Activated CD8-positive, alpha-beta memory T cell treated with anti-CD3 and anti-CD28 coated beads, Interleukin-2, amount 50 U/mL, for 48 hours (primary cell): ENCODE measurements at regions not wholly inside any gene's neighbourhood (a gene's known extent, or its start where the extent isn't known, plus 50 kb on each side); places are given as distances from the start of the nearest gene placed in this dataset.

Experiments used
- DNase-seq: peaks from one replicate; pipeline ENCODE4 v3.0.0-alpha.2; 2020

DNA sequence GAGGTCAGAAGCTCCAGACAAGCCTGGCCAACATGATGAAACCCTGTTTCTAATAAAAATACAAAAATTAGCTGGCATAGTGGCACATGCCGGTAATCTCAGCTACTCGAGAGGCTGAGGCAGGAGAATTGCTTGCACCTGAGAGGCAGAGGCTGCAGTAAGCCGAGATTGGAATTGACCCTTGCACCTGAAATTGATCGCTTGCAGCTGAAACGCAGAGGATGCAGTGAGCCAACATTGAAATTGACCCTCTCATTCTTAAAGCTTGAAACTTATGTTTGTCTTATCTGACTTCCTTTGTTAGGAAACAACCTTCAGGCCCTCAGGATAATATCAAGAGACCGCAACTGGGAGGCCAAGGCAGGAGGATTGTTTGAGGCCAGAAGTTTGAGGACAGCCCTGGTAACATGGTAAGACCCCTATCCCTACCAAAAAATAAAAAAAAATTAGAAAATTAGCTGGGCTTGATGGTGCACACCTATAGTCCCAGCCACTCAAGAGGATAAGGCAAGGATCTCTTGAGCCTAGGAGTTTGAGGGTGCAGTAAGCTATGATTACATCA lies 376.6 kb upstream of the XYLT1 start:
- no peak for DNase-seq

DNA sequence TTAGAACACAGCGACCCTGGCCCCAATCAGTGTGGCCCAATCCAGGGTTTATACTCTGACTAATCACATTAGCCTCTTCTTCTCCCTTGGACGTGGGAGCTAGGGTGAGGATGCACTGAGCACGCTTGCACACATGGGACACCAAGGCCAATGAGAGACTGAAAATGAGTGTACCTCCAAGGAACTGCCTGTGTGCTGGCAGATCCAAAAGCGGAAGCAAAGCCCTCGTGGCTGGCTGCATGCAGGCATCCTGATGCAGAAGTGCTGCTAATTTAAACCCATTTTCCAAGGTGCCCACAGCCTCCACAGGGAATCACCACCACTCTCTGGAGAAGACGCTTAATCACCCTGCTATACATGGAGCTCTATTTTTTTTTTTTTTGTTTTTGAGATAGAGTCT lies 375.3 kb upstream of the XYLT1 start:
- DNase-seq, result no peak

DNA sequence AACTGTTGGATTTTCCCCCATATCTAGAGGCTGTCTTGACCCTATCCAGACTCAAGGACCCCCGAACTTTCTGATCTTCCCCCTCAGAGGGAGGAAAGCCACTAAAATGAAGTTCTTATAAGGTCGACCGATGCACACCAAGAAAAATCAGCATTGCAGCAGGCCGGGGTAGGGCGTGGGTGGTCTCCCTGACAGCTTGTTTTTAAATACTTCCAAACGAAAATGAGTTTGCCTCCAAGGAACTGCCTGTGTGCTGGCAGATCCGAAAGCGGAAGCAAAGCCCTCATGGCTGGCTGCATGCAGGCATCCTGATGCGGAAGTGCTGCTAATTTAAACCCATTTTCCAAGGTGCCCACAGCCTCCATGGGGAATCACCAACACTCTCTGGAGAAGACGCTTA lies 374.3 kb upstream of the XYLT1 start:
- DNase-seq, result no peak

DNA sequence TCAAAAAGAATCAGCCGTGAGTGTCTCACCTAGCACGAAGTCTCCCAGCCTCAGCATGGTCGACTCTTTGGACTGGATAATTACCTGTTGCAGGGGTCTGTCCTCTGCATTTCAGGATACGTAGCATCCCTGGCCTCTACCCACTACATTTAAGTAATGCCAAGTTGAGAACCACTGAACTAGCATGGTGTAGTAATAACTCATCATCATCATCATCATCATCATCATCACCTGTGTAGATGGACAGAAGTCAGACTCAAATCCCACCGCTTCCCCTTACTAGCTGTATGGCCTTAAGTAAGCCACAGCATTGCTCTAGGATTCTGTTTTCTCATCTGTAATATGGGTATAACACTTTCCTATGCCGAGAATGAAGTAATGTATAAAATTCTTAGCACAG lies 373.1 kb upstream of the XYLT1 start:
- DNase-seq, result no peak

DNA sequence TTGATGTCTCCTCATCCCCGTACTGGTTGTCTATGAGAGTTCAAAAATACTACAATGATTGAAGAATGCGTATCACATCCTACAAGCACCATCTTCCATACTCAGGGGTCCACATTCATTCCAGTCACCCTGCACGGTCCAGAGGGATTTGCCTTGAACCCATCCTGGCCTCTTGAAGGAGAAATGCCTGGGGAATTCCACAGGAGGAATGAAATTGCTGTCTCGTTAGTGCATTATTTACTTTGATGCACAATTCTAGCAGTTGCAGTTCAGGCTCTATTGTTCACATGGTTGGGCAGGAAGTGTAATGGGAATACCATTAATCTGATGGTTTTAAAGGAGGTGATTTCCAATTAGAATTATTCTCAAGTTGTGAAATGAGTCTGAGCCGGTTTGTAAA lies 369.1 kb upstream of the XYLT1 start:
- no peak for DNase-seq

DNA sequence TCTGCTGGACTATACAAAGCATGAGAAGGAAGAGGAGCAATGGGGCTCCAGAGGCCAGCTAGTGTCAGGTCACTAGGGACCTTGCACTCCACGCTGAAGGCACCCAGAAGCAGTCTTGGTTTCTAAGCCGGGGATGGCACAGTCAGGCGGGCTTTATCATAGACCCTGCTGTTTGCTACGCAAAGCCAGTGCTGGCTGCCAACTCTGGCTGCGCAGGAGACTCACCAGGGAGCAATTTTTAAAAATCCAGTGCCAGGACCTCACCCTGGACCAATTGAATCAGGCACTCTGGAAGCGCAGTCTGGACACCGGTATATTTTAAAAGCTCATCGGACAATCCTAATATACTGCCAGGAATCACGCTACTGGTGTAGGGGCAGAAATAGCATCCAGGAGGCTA lies 368.5 kb upstream of the XYLT1 start:
- DNase-seq, result no peak

DNA sequence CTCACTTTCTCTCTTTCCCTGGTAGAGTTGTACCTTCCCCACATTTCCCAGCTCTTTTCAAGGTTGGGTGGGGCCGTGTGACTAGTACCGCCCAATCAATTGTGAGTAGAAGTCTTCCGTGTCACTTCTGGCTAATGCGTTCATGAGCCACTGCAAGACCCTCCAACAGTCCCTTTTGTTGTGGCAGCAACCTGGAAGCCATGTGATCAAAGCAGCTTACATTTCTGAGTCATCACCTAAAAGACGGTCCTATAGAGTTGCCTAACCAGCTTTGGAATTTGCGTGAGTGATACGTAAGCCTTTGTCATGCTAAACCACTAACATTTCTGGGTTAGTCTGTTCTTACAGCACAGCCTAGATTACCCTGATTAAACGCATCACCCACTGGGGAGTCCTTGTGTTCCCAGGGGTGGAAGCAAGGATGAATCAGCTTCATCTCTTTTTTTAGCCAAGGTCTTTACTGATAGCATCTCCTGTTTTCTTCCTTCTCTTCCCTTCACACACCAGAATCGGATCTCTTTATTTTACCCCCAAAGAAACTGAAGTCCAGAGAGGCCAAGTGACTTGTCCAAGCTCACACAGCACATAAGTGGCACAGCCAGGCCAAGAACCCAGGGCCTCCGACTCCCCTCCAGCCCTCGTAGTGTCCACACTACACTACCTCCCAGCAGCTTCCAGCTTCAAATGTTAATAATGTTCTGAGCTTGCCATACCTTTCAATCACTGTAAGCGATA lies 366.3 kb upstream of the XYLT1 start:
- DNase-seq, result no peak

DNA sequence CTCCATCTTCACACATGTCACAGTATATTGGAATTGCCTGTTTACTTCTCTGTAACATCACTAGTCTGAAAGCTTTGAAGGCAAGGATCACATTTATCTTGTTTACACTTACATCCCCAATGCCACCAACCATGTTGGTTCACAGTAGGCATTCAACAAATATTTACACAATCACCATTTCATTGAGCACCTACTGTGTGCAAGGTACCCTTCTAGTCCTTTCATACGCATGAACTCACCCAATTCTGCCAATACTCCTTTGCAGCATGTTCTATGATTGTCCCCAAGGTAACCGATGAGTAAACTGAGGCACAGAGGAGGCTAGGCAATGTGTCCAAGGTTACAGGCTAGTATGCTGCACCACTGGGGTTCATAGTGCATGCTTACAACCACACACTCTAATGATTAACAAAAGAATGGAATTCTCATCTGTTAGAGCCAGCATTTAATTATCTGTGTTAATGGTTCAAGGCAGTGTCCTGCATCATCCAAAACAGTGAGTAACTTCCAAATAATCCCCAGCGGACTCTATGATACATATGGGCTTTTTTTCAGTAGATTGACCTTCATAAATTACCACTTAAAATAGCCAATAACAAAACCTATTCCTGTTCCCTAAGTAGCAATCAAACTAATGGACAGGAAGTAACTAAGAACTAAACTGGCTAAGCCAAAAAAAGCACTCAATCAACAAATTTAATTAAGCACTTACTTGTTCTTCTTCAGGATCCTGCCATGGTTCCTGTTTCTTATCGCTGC lies 364.5 kb upstream of the XYLT1 start:
- DNase-seq, result no peak

DNA sequence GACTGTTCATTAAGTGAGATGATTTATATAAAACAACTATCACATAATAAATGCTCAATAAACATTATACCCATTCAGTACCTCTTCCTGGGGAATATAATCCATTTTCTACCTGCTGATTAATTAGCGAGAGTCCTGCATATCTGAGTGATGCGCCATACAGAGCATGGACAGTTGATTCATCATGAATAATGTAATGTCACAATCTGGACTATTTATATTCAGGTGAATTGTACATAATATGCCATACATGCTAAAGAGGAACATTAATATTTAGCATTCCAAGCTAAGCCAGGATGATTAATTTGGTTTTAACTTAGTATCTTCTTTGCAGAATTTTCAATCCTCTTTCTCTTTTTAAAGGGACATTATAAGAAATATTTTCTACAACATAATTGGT lies 362.0 kb upstream of the XYLT1 start:
- no peak for DNase-seq

DNA sequence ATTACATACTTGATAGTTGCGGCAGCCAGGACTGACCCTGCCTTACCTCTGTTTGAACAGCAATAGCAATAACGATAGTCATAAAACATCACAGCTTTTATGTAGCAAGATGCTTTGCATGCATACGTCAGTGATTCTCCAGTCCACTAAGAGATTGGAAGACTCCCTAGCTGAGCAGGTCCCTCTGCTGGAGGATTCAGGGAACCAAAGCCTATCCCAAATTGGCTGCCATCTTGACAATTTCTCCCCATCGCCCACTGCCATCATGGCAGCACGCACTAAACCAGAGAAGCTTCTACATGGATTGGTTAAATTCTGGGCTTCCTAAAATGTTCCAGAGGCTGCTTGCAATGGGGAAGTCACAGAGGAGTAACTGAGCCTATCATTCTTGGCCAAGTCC lies 360.6 kb upstream of the XYLT1 start:
- no peak for DNase-seq

DNA sequence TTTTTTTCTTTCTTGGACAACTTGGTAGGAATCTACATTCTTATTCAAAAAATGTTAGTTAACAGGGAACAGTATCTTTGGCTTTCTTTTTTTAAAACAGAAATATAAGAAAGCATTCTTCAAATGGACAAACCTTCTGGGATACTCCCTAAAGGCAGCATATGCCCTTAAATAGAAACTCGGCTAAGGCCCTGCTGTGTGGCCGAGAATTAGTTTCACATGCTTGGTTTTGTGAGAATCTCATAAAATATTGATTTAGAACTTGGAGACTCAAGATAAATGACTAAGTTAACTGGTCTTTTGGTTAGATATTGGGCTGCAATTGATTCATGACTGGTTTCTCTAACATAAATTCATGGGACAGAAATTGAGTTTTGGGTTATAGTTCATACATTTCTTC lies 359.9 kb upstream of the XYLT1 start:
- no peak for DNase-seq

DNA sequence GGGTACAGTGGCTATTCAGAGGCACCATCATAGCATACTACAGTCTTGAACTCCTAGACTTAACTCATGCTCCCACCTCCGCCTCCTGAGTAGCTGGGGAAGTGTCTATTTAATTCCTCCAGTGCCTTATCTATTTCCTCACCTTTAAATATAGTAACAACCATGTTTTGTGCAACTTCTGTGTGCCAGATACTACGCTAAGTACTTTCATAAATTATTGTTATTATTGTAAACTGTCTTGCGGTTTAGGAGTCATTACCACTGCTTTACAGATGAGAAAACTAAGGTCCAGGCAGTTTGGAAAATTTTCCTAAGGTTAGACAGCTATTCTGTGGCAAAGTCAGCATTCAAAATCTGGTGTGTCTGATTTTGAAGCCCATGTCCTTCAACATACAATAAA lies 359.1 kb upstream of the XYLT1 start:
- no peak for DNase-seq

DNA sequence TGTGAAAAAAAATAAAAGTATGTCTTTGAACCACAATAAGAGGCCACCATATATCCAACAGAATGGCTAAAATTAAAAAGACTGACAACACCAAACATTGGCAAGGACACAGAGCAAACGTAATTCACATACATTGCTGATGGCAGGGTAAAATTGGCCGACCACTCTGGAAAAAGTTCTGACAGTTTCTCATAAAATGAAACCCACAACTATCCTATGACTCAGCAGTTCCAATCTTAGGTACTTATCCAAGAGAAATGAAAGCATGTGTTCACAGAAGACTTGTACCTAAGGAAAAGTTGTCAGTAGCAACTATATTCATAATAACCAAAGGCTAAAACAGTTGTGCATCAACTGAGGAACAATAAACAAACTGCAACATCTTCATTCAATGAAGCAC lies 357.3 kb upstream of the XYLT1 start:
- no peak for DNase-seq

DNA sequence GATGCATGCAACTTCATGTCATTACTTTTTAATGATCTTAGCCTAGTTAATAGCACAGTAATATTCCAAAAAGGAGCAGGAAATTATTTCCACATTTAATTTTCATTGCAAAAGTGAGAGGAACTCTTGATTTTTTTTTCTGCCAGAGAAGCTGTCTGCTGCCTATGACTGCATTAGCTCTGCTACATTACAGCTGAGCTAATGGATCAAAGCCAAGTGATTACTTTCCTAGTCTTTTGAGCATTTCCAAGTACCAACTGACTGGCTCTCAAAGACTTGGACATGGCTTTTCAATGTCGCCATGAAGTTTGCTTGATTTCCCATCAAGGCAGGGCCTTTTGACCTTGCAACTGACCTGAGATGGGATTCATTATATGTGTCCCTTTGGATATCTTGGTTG lies 356.6 kb upstream of the XYLT1 start:
- no peak for DNase-seq

DNA sequence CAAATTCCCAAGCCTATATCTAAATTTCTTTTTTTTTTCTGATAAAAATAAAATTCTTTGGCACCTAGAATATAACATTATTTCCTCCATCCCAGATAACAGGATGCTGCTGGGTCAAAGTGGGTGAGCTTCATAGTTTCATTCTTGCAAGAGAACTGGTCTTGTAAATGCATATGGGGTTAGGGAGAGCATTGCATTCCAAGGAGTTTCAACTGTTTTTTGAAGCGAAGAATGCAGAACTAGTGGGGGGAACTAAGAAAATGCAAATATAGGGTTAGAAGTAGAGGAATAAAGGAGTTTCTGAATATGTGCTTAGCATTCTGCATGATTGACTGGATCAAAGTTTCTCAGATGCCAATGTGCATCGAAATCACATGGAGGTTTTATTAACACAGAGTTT lies 347.2 kb upstream of the XYLT1 start:
- DNase-seq, result no peak

DNA sequence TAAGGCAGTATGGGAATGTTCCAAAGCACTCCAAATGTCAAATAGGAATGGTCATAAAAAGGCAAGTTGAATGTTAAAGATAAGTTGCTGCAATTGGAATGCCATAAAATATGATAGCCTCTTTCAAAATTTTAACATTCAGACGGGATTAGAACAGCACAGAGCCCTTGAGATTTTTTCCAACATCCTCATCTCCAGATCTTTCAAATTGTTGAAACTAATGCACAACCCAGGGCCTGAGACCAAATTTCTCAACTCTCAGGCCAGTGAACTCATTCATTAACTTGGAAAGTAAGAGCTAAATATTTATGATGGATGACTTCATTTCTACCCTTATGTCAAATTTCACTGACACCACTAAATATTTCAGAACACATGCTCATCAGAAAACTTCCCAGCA lies 346.5 kb upstream of the XYLT1 start:
- DNase-seq, result no peak

DNA sequence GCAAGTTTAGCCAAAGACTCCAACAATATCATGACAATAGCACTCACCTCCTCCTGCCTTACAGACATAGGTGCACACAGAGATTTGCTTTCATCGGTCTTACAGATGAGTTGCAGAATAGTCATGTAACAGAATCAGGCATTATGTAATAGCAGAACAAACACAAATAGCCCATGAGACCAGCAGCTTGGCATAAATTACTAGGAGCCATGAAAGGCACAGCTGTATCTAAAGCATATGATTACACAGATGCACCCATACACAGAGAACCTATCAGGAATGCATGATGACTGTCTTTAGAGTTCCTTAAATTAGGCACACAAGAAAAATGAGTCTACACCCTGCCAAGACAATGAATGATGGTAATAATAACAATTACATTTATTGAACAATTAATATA lies 342.0 kb upstream of the XYLT1 start:
- DNase-seq, result no peak

DNA sequence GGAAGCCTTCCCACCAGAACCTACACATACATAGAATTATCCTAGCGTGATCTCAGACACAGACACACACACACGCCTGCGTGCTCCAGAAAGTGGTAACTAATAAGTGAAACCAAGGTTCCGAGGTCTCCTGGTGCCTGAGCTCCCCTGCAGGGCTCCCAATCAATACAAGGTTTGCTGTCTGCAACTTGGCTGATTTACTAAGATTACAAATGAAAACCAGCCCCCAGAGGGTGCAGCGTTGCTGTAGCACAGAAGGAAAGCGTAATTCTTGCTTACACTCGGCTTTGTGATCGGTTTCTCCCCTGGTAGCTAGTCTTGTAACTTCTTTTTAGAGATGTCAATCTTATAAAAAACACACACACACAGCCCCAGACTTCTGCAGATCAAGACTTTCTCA lies 334.1 kb upstream of the XYLT1 start:
- no peak for DNase-seq

DNA sequence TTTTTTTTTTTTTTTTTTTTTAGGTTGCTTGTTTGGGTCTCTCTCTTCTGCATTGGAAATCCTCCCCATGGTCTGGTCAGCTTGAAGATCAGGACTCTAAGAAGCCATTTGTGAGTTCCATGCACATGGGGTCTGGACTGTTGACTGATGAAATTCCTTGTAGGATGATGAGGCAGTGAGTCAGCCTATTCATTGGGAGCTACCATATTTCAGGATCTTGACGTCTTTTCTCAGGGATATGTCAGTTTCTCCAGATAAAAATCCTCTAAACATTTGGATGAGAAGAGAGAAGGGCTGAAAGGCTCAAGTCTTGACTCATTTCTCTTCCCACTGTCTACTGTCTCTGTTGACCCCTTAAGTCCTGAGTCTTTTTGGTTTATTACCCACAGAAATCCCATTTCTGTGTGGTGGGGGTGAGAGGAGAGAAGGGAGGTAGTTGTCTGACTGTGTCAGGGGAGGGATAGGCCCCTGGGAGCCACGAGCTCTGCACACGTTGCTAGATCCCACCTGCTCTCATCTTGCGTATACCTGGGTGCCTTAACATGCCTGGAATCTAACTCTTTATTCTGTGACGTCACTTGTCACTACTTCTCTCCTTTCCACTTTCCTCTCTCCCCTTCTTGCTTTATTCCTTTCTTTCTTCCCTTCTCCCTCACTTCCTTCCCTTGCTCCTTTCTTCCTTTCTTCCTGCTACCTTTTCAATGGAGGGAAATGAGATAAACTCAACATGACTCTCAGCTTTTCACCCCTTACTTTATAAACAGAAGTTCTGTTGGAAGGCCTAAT lies 333.1 kb upstream of the XYLT1 start:
- no peak for DNase-seq

DNA sequence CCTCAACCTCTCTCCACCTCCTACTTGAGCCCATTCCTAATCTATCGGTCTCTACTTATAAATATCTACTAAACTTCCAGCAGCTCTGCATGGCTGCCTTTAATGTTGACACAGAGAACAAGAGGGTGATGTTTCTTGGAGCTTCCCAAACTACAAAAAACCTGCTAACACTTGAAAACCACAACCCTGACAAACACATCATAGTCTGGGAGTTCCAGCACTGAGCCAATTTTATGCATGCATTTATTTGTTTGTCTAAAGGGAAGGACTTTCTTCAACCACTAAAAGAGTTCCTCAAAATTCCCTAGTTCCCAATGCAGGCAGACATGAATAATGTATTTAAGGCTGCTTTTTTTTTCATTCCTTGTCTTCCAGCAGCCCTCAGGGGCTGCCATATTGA lies 331.8 kb upstream of the XYLT1 start:
- DNase-seq, result no peak

DNA sequence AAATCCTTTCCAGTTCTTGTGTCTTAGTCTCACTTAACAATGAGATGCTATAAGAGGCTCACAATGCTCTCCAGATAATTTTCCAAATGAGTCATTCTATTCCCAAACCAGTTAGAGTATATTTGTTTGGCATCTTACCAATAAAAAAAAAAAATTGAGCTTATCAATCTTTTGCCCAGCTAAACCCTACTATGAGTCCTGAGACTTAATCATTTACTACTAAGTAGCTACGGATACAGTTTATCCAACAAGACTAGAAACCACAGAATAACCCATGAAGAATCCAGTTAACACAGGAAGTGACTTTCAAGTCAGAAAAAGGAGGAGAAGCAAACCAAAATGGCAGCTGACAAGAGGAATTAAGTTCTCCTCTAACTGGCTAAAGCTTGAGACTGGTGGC lies 330.3 kb upstream of the XYLT1 start:
- no peak for DNase-seq

DNA sequence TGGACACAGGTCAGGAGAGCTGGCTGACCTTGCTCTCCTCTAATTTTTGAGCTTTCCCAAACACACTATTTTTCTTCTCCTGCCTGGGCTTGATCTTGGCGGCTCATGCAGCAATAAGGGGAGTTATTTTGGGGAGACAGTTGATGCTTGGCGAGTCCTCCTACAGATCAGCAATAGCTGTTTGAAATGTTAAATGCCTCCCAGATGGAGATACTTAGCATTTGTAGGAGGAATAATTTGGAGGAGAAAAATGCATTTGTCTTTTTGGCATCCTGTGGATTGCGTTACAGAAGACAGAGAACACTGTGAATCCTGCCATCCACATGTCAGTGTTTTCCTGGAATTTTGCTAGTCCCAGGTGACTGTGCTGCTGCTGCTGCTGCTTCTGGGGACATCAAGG lies 328.0 kb upstream of the XYLT1 start:
- no peak for DNase-seq

DNA sequence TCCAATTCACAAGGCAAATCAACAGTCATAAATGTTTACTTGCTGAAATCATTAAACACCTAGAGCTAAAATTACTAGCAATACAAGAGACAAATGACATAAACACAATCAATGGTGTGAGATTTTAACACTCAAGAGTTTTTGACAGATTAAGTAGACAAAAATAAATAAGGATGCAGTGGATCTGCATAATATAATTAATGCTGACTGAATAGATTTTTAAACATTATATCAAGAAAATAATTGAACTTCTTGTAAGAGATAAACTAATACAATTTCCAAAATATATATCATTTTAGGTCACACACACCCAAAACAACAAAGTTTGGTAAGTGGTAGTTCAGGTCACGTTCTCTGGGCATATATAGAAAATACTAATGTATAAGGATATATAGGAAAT lies 322.6 kb upstream of the XYLT1 start:
- DNase-seq, result no peak

DNA sequence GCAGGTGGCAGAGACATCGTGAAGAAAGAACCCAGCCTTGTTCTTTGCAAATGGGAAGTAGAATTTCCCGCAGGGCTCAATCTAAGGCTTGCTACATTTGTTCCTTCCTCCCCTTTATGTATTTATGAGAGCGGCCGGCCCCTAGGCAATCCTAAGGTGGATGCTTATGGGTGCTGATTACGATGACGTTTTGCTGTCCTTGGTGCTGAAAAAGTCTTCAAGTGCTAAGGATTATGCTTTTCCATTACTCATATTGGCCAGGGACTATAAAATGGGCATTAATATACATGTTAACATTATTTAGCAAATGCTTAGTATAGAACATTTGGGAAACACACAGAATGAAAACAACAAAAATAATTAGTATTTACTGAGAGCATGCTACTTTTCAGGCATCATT lies 313.3 kb upstream of the XYLT1 start:
- no peak for DNase-seq
